ENCODE measurements at regions not wholly inside any gene's neighbourhood (a gene's known extent, or its start where the extent isn't known, plus 50 kb on each side); places are given as distances from the start of the nearest gene placed in this dataset.

DNA sequence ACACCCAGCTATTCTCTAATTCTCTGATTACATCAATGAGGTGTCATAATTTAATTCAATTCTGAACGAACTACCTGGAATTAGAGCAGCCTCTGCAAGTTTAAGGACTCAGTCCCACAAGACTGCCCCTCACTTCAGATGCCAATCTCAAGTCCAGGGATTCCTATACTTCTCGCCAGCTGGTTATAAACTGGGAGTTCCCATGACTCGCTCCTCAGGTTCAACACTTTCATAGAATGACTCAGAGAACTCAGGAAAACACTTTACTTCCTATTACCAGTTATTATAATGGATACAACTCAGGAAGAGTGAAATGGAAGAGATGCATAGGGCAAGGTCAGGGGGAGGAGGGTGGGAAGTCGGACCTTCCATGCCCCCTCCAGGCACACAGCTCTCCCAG lies 112.3 kb upstream of the ATP5MC3 start:
- H3K4me3 ChIP-seq (ENCODE audit: low read depth, low read length) = no peak overlapping the region
- no peak for TF ChIP-seq CTCF (IDR thresholded peaks at IDR 0.05; ENCODE audit: low read depth, low read length)

- H3K4me3 ChIP-seq (ENCODE audit: low read depth, low read length) = no peak overlapping the region
- no peak for TF ChIP-seq CTCF (IDR thresholded peaks at IDR 0.05; ENCODE audit: low read depth, low read length)
These were observed 111.7 kb upstream of the ATP5MC3 start for GRCh38 chr2:175293195-175293594.

DNA sequence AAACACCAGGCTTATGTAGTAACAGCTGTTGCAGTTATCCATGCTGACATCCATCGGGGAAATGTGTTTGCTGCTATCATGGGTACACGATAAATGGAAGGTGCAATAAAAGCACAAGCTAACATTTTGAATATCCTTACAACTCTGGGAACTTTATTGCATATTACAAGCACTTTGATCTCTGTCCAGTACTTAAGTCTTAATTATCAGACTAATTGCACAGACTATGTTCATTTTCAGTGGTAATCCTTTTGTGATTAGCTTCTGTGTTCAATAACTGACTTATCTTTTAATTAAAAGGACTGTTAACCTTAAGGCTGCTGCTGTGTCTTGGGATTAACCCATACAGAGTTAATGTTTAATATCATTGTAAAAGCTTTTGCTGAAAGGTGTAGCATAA lies 101.4 kb upstream of the ATP5MC3 start:
- TF ChIP-seq CTCF (IDR thresholded peaks at IDR 0.05; ENCODE audit: low read depth, low read length) = no peak

DNA sequence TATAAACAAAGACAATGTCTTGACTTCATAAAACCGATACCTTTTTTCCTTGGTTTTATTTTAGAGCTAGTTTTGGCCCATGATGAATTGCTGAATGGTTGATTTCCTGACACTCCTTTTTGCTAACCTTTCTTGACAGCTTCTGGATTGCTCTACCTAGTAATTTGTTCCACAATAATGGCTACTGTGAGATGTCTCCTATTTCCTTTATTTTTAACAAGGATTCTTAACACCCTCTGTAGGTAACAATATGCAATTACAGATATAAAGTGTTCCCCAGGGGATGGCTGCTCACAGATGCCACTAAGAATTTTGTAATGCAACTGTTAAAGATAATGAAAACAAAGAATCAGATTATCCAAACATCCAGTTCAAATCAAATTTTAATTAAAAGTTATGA lies 100.8 kb upstream of the ATP5MC3 start:
- TF ChIP-seq CTCF (IDR thresholded peaks at IDR 0.05; ENCODE audit: low read depth, low read length) = peak; percentile 15; the same call in 1 of the 2 replicates
- no peak overlapping the region for H3K4me3 ChIP-seq (ENCODE audit: low read depth, low read length)

More for the DNA sequence above, 101.4 kb upstream of the ATP5MC3 start:
- no peak overlapping the region for H3K4me3 ChIP-seq (ENCODE audit: low read depth, low read length)

DNA sequence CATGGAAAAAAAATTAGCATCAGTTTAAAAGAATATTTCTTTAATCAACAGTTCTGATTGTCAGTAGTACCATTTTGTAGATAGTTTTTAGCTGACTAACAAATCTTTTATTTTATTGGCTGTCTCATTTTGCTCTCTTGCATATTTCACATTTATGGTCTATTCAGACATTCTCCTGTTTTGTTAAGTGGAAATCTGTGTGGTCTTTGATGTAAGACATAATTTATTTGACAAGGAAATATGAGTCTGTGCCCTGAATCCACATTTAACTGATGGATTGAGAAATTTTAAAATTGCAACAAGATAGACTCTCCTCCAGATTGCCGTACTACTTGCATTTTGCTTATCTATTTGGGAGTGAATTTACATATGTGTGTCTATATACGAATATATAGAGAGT lies 96.3 kb upstream of the ATP5MC3 start:
- TF ChIP-seq CTCF (IDR thresholded peaks at IDR 0.05; ENCODE audit: low read depth, low read length) = no peak
- H3K4me3 ChIP-seq (ENCODE audit: low read depth, low read length) = no peak overlapping the region

GRCh38 chr2:175275539-175275938 lies 94.0 kb upstream of the ATP5MC3 start:
- no peak overlapping the region for H3K4me3 ChIP-seq (ENCODE audit: low read depth, low read length)
- TF ChIP-seq CTCF (IDR thresholded peaks at IDR 0.05; ENCODE audit: low read depth, low read length) = no peak

- TF ChIP-seq CTCF (IDR thresholded peaks at IDR 0.05; ENCODE audit: low read depth, low read length) = no peak
- H3K4me3 ChIP-seq (ENCODE audit: low read depth, low read length) = no peak overlapping the region
These were observed 77.7 kb upstream of the ATP5MC3 start for GRCh38 chr2:175259164-175259563.
